ENCODE measurements at regions not wholly inside any gene's neighbourhood (a gene's known extent, or its start where the extent isn't known, plus 50 kb on each side); places are given as distances from the start of the nearest gene placed in this dataset.

GRCh38 chr9:20186231-20186630 is 397.4 kb upstream of the SLC24A2 start:
- Histone ChIP-seq H2BK12ac (ENCODE audit: low read depth, low read length) (no peak overlapping the region), H3K79me2 (ENCODE audit: control insufficient read depth in 1 of 2, insufficient read depth in 2 of 2, low read length in 2 of 2) (no peaks in the 10 kb centered on the region), H4K91ac (replicated peaks; ENCODE audit: insufficient read length, low read length) (no peak overlapping the region), H4K5ac (ENCODE audit: insufficient read length, low read depth, low read length) (no peak overlapping the region), H3K4me3 (ENCODE audit: extremely low read depth in 1 of 4, insufficient read depth in 2 of 4, low read depth in 3 of 4, low read length in 4 of 4) (no peak overlapping the region), H3K36me3 (ENCODE audit: control insufficient read depth in 2 of 4, insufficient read depth in 4 of 4, low read length in 3 of 4) (no peaks in the 10 kb centered on the region), H3K9ac (replicated peaks in 1 of 4; ENCODE audit: extremely low read depth in 1 of 4, low read depth in 3 of 4, low read length in 3 of 4) (no peak overlapping the region), H3K4me1 (replicated peaks in 1 of 4; ENCODE audit: control insufficient read depth in 3 of 4, insufficient read depth in 4 of 4, low read length in 3 of 4) (peaks cover 0 to 10% (median 0%) of the 10 kb centered on the region in 4 experiments; a peak in 3 of 7 replicates), H2AFZ (ENCODE audit: low read length) (no peak overlapping the region), H3K18ac (ENCODE audit: extremely low read depth, low read length) (no peak overlapping the region), H2BK20ac (ENCODE audit: low read length) (no peak overlapping the region), H3K27ac (ENCODE audit: low read depth, low read length) (no peak overlapping the region), H2AK5ac (ENCODE audit: low read depth, low read length) (no peak overlapping the region), H2BK120ac (replicated peaks; ENCODE audit: low read depth, low read length) (no peak overlapping the region), H4K8ac (ENCODE audit: extremely low read depth, insufficient read depth, low read length) (no peak overlapping the region), H3K27me3 (replicated peaks in 1 of 4; ENCODE audit: control insufficient read depth in 3 of 4, extremely low read depth in 1 of 4, insufficient read depth in 3 of 4, low read length in 3 of 4) (no peaks in the 10 kb centered on the region), H3K9me3 (ENCODE audit: insufficient read depth in 2 of 2, low read depth in 1 of 2, low read length in 1 of 2) (no peaks in the 10 kb centered on the region), H2BK15ac (ENCODE audit: low read length) (no peak overlapping the region), H3K23me2 (ENCODE audit: low read depth, low read length) (no peaks in the 10 kb centered on the region; the same call in 1 of the 2 replicates), H3K14ac (ENCODE audit: insufficient read length) (no peak overlapping the region), H4K20me1 (replicated peaks in 1 of 2; ENCODE audit: control insufficient read depth in 1 of 2, insufficient read depth in 2 of 2, low read length in 2 of 2) (no peaks in the 10 kb centered on the region), H3K23ac (ENCODE audit: insufficient read length) (no peak overlapping the region), H2BK5ac (ENCODE audit: low read depth, low read length) (no peak overlapping the region), H3K79me1 (ENCODE audit: low read depth, low read length) (no peaks in the 10 kb centered on the region), H3K4ac (replicated peaks; ENCODE audit: insufficient read length, low read depth, low read length) (no peak overlapping the region), H3K4me2 (ENCODE audit: insufficient read depth in 1 of 2, low read depth in 2 of 2, low read length in 2 of 2) (no peak overlapping the region), H3K56ac (replicated peaks; ENCODE audit: insufficient read length, low read depth, low read length) (no peak overlapping the region)
- ChIA-PET POLR2A (ENCODE audit: partially characterized antibody) (no interaction called here), CTCF (ENCODE audit: partially characterized antibody) (no interaction called here)
- TF ChIP-seq ZNF274 (IDR thresholded peaks at IDR 0.05; ENCODE audit: borderline replicate concordance, extremely low read depth, low read length) = no peak
- no peak for DNase-seq (ENCODE audit: low read depth in 1 of 2, low spot score in 2 of 2)
- WGBS, 2 experiments (ENCODE audit: extremely low coverage in 1 of 2, insufficient coverage in 1 of 2, insufficient read length in 1 of 2, insufficient replicate concordance in 2 of 2, low coverage in 1 of 2, low lambda C conversion rate in 2 of 2, missing lambda C conversion rate in 1 of 2) = 87% methylated on average over 3 of the region's 3 CpGs; no CpG with 5 or more reads in 1 of the 2 experiments
- no peak for FAIRE-seq

Data from H1 (cell line).